A549 (cell line): ENCODE measurements at regions not wholly inside any gene's neighbourhood (a gene's known extent, or its start where the extent isn't known, plus 50 kb on each side); places are given as distances from the start of the nearest gene placed in this dataset.

Source experiments
- ATAC-seq, 2 experiments: fragments of 200-7000 bp in 1 of 2; fragments of >200 bp in 1 of 2; cut with Nextera tagmentation in 1 of 2; cut with Tn5 transposase in 1 of 2; 3 replicates each; pipeline versions ENCODE4 v1.8.0 to v1.9.1; 2018 to 2020; ENCODE audit warnings: mild to moderate bottlenecking in 1 of 2, moderate library complexity in 1 of 2
- CTCF ChIA-PET: fragments of 300-600 bp; sonication (Branson Sonifier 250); formaldehyde crosslinking; extraction: SDS; loops from one replicate; lab custom pipeline; 2021; ENCODE audit warnings: antibody characterized with exemption, inconsistent platforms; lab: Yijun Ruan, JAX
- POLR2A ChIA-PET: fragments of 350-600 bp; formaldehyde crosslinking; extraction: SDS; loops from one replicate; lab custom pipeline; 2021; ENCODE audit warnings: antibody characterized with exemption, inconsistent platforms; lab: Yijun Ruan, JAX
- DNase-seq, 2 experiments: peaks; one replicate each; pipeline versions ENCODE4 v3.0.0 to v3.0.0-alpha.2; 2011 to 2016; ENCODE audit warnings: low read depth in 1 of 2, low spot score in 1 of 2
- FAIRE-seq: peaks from 2 replicates; lab custom pipeline; 2011; peaks lifted over from hg19 to GRCh38; lab: Jason Lieb, UNC
- H3K27ac ChIP-seq, 2 experiments: fragments of >200 bp; sonication (Bioruptor Twin); formaldehyde crosslinking; 3 replicates each; pipeline ENCODE4 v1.5.1; 2016 to 2017
- H3K4me1 ChIP-seq: fragments of >200 bp; sonication (Bioruptor Twin); formaldehyde crosslinking; 3 replicates; pipeline ENCODE4 v1.6.1; 2016
- H3K4me2 ChIP-seq: fragments of >200 bp; sonication (Bioruptor Twin); formaldehyde crosslinking; 3 replicates; pipeline ENCODE4 v1.6.1; 2016
- H3K4me3 ChIP-seq: fragments of >200 bp; sonication (Bioruptor Twin); formaldehyde crosslinking; 3 replicates; pipeline ENCODE4 v1.5.1; 2016
- H3K9me3 ChIP-seq: fragments of >200 bp; sonication (Bioruptor Twin); formaldehyde crosslinking; 3 replicates; pipeline ENCODE4 v1.6.1; 2016
- CBX2 ChIP-seq: fragments of 200-600 bp; sonication (generic); IDR thresholded peaks from 2 replicates; pipeline ENCODE4 v1.6.1; 2016; ENCODE audit warnings: low read depth, mild to moderate bottlenecking, borderline replicate concordance
- CEBPB ChIP-seq, 2 experiments: fragments of >200 bp in 1 of 2; sonication (Bioruptor Twin) in 1 of 2; formaldehyde crosslinking in 1 of 2; IDR thresholded peaks; 2 replicates each; pipeline ENCODE4 v1.6.1; 2012 to 2016
- CHD4 ChIP-seq: fragments of 200-600 bp; sonication (generic); IDR thresholded peaks from 2 replicates; pipeline ENCODE4 v1.6.1; 2016; ENCODE audit warnings: antibody characterized with exemption, mild to moderate bottlenecking, borderline replicate concordance
- E2F6 ChIP-seq: IDR thresholded peaks from 2 replicates; pipeline ENCODE4 v1.6.1; 2012; ENCODE audit warnings: low read depth, borderline replicate concordance
- EHF ChIP-seq: fragments of 250-450 bp; sonication (Bioruptor Pico); IDR thresholded peaks from 2 replicates; pipeline ENCODE4 v1.5.0; 2020; ENCODE audit warnings: mild to moderate bottlenecking
- FOSL2 ChIP-seq, 2 experiments: fragments of 450-650 bp in 1 of 2; fragments of >200 bp in 1 of 2; sonication (Bioruptor Twin) in 1 of 2; formaldehyde crosslinking; IDR thresholded peaks; 2 replicates each; pipeline versions ENCODE4 v1.5.0 to v1.6.1; 2016 to 2020; ENCODE audit warnings: mild to moderate bottlenecking in 1 of 2, moderate library complexity in 1 of 2
- FOXS1 ChIP-seq: fragments of 250-450 bp; sonication (Bioruptor Pico); IDR thresholded peaks from 2 replicates; pipeline ENCODE4 v1.5.0; 2020; ENCODE audit warnings: mild to moderate bottlenecking, moderate library complexity
- HMGXB4 ChIP-seq: fragments of 250-450 bp; sonication (Bioruptor Pico); IDR thresholded peaks from 2 replicates; pipeline ENCODE4 v1.5.0; 2021; ENCODE audit warnings: mild to moderate bottlenecking, moderate library complexity, borderline replicate concordance
- HOXA7 ChIP-seq: fragments of 250-450 bp; sonication (Bioruptor Pico); IDR thresholded peaks from 2 replicates; pipeline ENCODE4 v1.5.0; 2020; ENCODE audit warnings: mild to moderate bottlenecking, moderate library complexity
- JUNB ChIP-seq: fragments of >200 bp; sonication (Bioruptor Twin); formaldehyde crosslinking; IDR thresholded peaks from 2 replicates; pipeline ENCODE4 v1.6.1; 2016
- MAFK ChIP-seq: fragments of 450-650 bp; IDR thresholded peaks from 2 replicates; pipeline ENCODE4 v1.6.1; 2014; ENCODE audit not compliant: partially characterized antibody
- MYC ChIP-seq: IDR thresholded peaks from 2 replicates; pipeline ENCODE4 v1.6.1; 2012; ENCODE audit warnings: mild to moderate bottlenecking, inconsistent platforms, low read length, improper control_type of control experiment, borderline replicate concordance
- NFE2L2 ChIP-seq: fragments of 150-350 bp; conservative IDR thresholded peaks from 2 replicates; pipeline ENCODE4 v1.6.1; 2014; ENCODE audit warnings: low read length
- NPAS2 ChIP-seq: fragments of 250-450 bp; sonication (Bioruptor Pico); IDR thresholded peaks from 2 replicates; pipeline ENCODE4 v1.8.0; 2022; ENCODE audit warnings: mild to moderate bottlenecking, moderate library complexity, borderline replicate concordance
- RNF2 ChIP-seq: fragments of 200-600 bp; sonication (generic); IDR thresholded peaks from 2 replicates; pipeline ENCODE4 v1.6.1; 2016; ENCODE audit warnings: low read depth, mild to moderate bottlenecking, antibody characterized with exemption, moderate library complexity, borderline replicate concordance
- TP53 ChIP-seq: fragments of 250-450 bp; sonication (Bioruptor Pico); IDR thresholded peaks from 2 replicates; pipeline ENCODE4 v1.5.0; 2021; ENCODE audit warnings: mild to moderate bottlenecking, moderate library complexity
- ZC3H11A ChIP-seq: fragments of 450-650 bp; IDR thresholded peaks from 2 replicates; pipeline ENCODE4 v1.6.1; 2014; ENCODE audit warnings: antibody characterized with exemption, mild to moderate bottlenecking
- ZFP36 ChIP-seq: fragments of 450-650 bp; IDR thresholded peaks from 2 replicates; pipeline ENCODE4 v1.6.1; 2014; ENCODE audit warnings: borderline replicate concordance; ENCODE audit not compliant: partially characterized antibody
- ZSCAN20 ChIP-seq: fragments of 250-450 bp; sonication (Bioruptor Pico); IDR thresholded peaks from 2 replicates; pipeline ENCODE4 v1.8.0; 2022; ENCODE audit warnings: mild to moderate bottlenecking, moderate library complexity
- WGBS: methylation state at CpG from one replicate; pipeline ENCODE4 v1.1.6; 2017; ENCODE audit errors: missing lambda C conversion rate; 5-methylcytosine and 5-hydroxymethylcytosine counted together

GRCh38 chr10:85319826-85320225 is 991.4 kb downstream of the CCSER2 start (continued):
- TF ChIP-seq HMGXB4 (CRISPR knock-in tag) (no peak), ZC3H11A (no peak), ZSCAN20 (CRISPR knock-in tag) (no peak), FOSL2 (IDR thresholded peaks at IDR 0.05) (no peak), FOSL2 (CRISPR knock-in tag; IDR thresholded peaks at IDR 0.05) (no peak), NPAS2 (no peak), CHD4 (no peak), NFE2L2 (no peak), MAFK (no peak), HOXA7 (CRISPR knock-in tag) (no peak), MYC (no peak)
- TF ChIP-seq, all 56 proteins: peak for 0

- CTCF ChIA-PET: no interaction called here
- TF ChIP-seq FOSL2 (IDR thresholded peaks at IDR 0.05) (no peak), FOSL2 (CRISPR knock-in tag; IDR thresholded peaks at IDR 0.05) (no peak), E2F6 (no peak), HMGXB4 (CRISPR knock-in tag) (no peak), ZFP36 (no peak), EHF (CRISPR knock-in tag) (no peak), FOXS1 (CRISPR knock-in tag) (no peak), RNF2 (no peak), TP53 (CRISPR knock-in tag) (no peak), JUNB (no peak)
- Histone ChIP-seq H3K4me3 (no peak overlapping the region), H3K27ac (no peak overlapping the region), H3K9me3 (no peaks in the 10 kb centered on the region), H3K4me2 (no peak overlapping the region), H3K4me1 (no peaks in the 10 kb centered on the region)
- 0% methylated on average over 3 of the region's 3 CpGs for WGBS
- ATAC-seq (no peak), FAIRE-seq (no peak), DNase-seq (no peak)
- POLR2A ChIA-PET: no interaction called here
Measured at GRCh38 chr10:85333594-85333993, 1005.2 kb downstream of the CCSER2 start.

GRCh38 chr10:85362401-85362800 is 1004.2 kb downstream of the GRID1 start:
- TF ChIP-seq CEBPB (IDR thresholded peaks at IDR 0.05): no peak
- no peak for TF ChIP-seq CBX2
- Histone ChIP-seq H3K27ac (no peak overlapping the region), H3K9me3 (no peaks in the 10 kb centered on the region), H3K4me3 (no peak overlapping the region), H3K4me1 (no peaks in the 10 kb centered on the region), H3K4me2 (no peak overlapping the region)
- POLR2A ChIA-PET: no interaction called here
- CTCF ChIA-PET: no interaction called here
- DNase-seq: no peak
- FAIRE-seq: no peak
- 6% methylated on average over 1 of the region's 1 CpG for WGBS
- no peak for ATAC-seq
